ENCODE measurements at regions not wholly inside any gene's neighbourhood (a gene's known extent, or its start where the extent isn't known, plus 50 kb on each side); places are given as distances from the start of the nearest gene placed in this dataset.

DNA sequence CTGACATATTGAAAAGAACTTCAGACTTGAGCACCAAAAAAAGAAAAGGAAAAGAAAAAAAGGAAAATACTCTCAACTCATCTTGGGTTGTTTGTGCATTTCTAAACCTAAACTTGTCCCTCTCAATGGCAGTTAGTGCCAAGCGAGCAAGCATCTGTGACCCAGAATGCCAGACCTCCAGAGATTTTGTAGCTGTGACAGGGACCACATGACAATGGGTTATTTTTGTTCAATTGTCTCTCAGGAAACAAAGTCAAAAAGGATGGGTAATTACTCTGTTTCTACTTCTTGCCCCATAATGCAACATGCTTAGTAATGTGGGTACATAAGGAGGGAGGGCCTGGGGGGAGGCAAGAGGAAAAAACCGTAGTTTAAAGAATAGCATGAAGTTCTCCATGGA lies 285.7 kb upstream of the RTL1 start:
- Histone ChIP-seq H2AFZ (ENCODE audit: low read length, unreplicated experiment) (no peak overlapping the region), H3K4me1 (ENCODE audit: control insufficient read depth, insufficient read depth, low read length, unreplicated experiment) (no peaks in the 10 kb centered on the region), H3K4me3 (ENCODE audit: low read depth, low read length) (no peak overlapping the region), H3K36me3 (ENCODE audit: insufficient read depth, low read length) (no peaks in the 10 kb centered on the region), H3K27ac (ENCODE audit: low read depth, low read length) (no peak overlapping the region), H3K79me2 (ENCODE audit: control insufficient read depth, insufficient read depth, low read length, unreplicated experiment) (no peaks in the 10 kb centered on the region), H3K27me3 (ENCODE audit: insufficient read depth, low read length) (peaks cover 11% of the 10 kb centered on the region)

DNA sequence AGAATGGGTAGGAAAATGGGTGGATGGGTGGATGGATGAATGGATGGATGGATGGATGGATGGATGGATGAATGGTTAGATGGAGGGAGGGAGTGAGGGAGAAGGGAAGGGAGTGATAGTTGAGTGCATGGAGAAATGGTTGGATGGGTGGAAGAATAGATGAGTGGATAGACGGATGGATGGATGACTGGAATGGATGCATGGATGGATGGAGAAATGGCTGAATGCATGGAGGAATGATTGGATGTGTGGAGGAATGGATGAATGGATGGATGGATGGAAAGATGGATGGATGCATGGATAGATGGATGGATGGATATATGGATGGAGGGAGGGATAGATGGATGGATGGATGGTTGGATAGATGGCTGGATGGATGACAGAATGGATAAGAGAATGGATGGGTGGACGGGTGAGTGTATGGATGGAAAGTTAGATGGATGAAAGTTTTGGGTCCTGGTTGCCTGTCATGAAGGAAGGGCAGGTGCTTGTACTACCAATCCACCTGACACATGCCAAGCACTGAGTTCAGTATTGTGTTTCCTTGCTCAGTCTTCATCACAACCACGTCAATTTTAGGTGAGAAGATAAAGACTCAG lies 286.5 kb upstream of the RTL1 start:
- Histone ChIP-seq H3K27ac (ENCODE audit: low read depth, low read length) (no peak overlapping the region), H3K4me1 (ENCODE audit: control insufficient read depth, insufficient read depth, low read length, unreplicated experiment) (no peaks in the 10 kb centered on the region), H3K4me3 (ENCODE audit: low read depth, low read length) (no peak overlapping the region), H2AFZ (ENCODE audit: low read length, unreplicated experiment) (no peak overlapping the region), H3K79me2 (ENCODE audit: control insufficient read depth, insufficient read depth, low read length, unreplicated experiment) (no peaks in the 10 kb centered on the region), H3K27me3 (ENCODE audit: insufficient read depth, low read length) (peaks cover 11% of the 10 kb centered on the region), H3K36me3 (ENCODE audit: insufficient read depth, low read length) (no peaks in the 10 kb centered on the region)

GRCh38 chr14:101191101-101191720 lies 287.7 kb upstream of the RTL1 start:
- Histone ChIP-seq H3K79me2 (ENCODE audit: control insufficient read depth, insufficient read depth, low read length, unreplicated experiment) (no peaks in the 10 kb centered on the region), H2AFZ (ENCODE audit: low read length, unreplicated experiment) (no peak overlapping the region), H3K4me3 (ENCODE audit: low read depth, low read length) (no peak overlapping the region), H3K4me1 (ENCODE audit: control insufficient read depth, insufficient read depth, low read length, unreplicated experiment) (no peaks in the 10 kb centered on the region), H3K27ac (ENCODE audit: low read depth, low read length) (no peak overlapping the region), H3K36me3 (ENCODE audit: insufficient read depth, low read length) (no peaks in the 10 kb centered on the region), H3K27me3 (ENCODE audit: insufficient read depth, low read length) (peaks cover 11% of the 10 kb centered on the region)

DNA sequence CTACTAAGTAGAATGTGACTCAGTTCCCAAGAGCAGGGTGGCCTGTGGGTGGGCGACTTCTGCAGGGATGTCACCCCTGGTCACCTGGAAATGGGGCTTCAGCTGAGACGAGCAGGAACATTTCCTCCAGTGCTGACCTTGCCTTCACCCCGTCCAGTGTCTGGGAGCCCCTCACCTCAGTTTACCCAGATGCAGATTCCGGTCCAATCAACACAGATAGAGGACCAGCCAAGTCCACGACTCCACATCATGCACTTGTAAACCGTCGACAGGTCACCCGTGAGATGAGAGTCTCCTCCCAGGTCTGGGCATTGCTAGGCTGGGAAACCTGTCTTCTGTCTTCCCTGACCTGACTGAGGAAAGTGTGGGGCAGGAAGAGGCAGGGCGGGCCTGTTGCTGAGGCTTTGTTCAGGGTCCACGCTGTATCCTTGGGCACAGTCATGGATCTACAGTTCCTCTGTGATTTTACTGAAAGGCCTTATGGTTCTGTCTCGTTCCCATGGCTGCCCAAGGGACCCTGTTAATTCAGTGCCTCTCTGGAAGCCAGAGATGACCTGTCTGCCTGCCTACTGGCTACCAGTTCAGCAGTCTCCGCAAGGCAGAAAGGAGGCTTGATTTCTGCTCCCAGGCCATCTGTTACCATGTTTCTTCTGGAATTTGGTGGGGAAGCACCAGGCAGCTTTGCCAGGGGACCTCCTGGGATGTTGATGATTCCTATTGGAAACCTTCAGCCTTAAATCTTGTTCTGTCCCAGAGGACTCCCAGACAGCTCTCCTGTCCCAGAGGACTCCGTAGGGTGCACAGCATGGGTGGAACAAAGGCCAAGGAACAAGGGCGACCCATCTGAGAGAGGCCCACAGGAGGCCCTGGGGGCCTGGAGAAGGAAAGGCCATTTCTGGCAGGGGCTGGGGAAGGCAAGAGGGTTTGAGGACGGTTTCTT lies 288.5 kb upstream of the RTL1 start:
- H3K27me3 ChIP-seq (ENCODE audit: insufficient read depth, low read length): peaks cover 5% of the 10 kb centered on the region
- no peak overlapping the region for H2AFZ ChIP-seq (ENCODE audit: low read length, unreplicated experiment)
- no peak overlapping the region for H3K27ac ChIP-seq (ENCODE audit: low read depth, low read length)
- no peak overlapping the region for H3K4me3 ChIP-seq (ENCODE audit: low read depth, low read length)
- no peaks in the 10 kb centered on the region for H3K79me2 ChIP-seq (ENCODE audit: control insufficient read depth, insufficient read depth, low read length, unreplicated experiment)
- H3K36me3 ChIP-seq (ENCODE audit: insufficient read depth, low read length): no peaks in the 10 kb centered on the region
- no peaks in the 10 kb centered on the region for H3K4me1 ChIP-seq (ENCODE audit: control insufficient read depth, insufficient read depth, low read length, unreplicated experiment)

GRCh38 chr14:101192661-101193000 lies 289.1 kb upstream of the RTL1 start:
- no peak overlapping the region for H3K27ac ChIP-seq (ENCODE audit: low read depth, low read length)
- H3K27me3 ChIP-seq (ENCODE audit: insufficient read depth, low read length): peaks cover 3% of the 10 kb centered on the region; the same call in 1 of the 2 replicates
- H3K36me3 ChIP-seq (ENCODE audit: insufficient read depth, low read length): no peaks in the 10 kb centered on the region
- no peak overlapping the region for H3K4me3 ChIP-seq (ENCODE audit: low read depth, low read length)
- no peaks in the 10 kb centered on the region for H3K4me1 ChIP-seq (ENCODE audit: control insufficient read depth, insufficient read depth, low read length, unreplicated experiment)
- H3K79me2 ChIP-seq (ENCODE audit: control insufficient read depth, insufficient read depth, low read length, unreplicated experiment): no peaks in the 10 kb centered on the region
- H2AFZ ChIP-seq (ENCODE audit: low read length, unreplicated experiment): no peak overlapping the region

DNA sequence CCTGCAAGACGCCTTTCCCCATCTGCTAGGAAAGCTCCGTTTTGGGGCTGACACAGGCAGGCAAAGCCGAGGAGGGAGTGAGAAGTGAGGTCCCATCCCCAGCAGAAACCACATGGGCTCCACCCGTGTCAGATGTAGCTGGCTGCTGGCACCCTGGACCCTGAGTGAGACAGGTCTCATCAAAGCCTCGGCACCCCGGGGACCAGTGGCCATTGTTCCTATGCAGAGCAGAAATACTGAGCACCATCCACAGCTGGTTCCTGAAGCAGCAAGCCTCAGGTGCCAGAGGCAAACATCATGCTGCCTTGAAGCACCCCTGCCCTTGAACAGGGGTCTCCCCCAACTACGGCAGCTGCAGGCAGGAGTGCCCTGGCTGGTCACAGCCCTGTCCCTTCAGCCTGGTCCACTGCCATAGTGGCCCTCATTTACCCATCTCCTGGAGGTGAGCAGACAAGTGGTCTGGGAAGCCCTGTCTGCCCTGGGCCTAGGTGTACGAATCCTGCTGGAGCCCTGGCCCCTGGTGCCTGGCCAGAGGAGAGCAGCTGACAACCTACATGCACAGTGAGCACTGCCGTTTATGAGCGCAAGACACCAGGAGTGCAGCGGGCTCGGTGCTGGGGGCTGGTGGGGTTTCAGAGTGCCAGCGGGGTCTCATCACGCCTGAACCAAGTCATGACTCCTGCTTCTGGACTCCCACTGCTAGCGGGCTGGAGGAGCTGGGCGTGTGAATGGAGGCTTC lies 289.8 kb upstream of the RTL1 start:
- Histone ChIP-seq H3K79me2 (ENCODE audit: control insufficient read depth, insufficient read depth, low read length, unreplicated experiment) (no peaks in the 10 kb centered on the region), H3K4me3 (ENCODE audit: low read depth, low read length) (no peak overlapping the region), H3K27me3 (ENCODE audit: insufficient read depth, low read length) (peaks cover 3% of the 10 kb centered on the region; the same call in 1 of the 2 replicates), H3K4me1 (ENCODE audit: control insufficient read depth, insufficient read depth, low read length, unreplicated experiment) (no peaks in the 10 kb centered on the region), H3K36me3 (ENCODE audit: insufficient read depth, low read length) (no peaks in the 10 kb centered on the region), H3K27ac (ENCODE audit: low read depth, low read length) (no peak overlapping the region), H2AFZ (ENCODE audit: low read length, unreplicated experiment) (no peak overlapping the region)

- Histone ChIP-seq H3K27me3 (ENCODE audit: insufficient read depth, low read length) (no peaks in the 10 kb centered on the region; the same call in 1 of the 2 replicates), H3K4me3 (ENCODE audit: low read depth, low read length) (no peak overlapping the region), H3K79me2 (ENCODE audit: control insufficient read depth, insufficient read depth, low read length, unreplicated experiment) (no peaks in the 10 kb centered on the region), H3K4me1 (ENCODE audit: control insufficient read depth, insufficient read depth, low read length, unreplicated experiment) (no peaks in the 10 kb centered on the region), H3K27ac (ENCODE audit: low read depth, low read length) (no peak overlapping the region), H2AFZ (ENCODE audit: low read length, unreplicated experiment) (no peak overlapping the region), H3K36me3 (ENCODE audit: insufficient read depth, low read length) (no peaks in the 10 kb centered on the region)
These were observed 290.4 kb upstream of the RTL1 start for GRCh38 chr14:101193845-101194372.

GRCh38 chr14:101194373-101195308 lies 291.1 kb upstream of the RTL1 start:
- Histone ChIP-seq H2AFZ (ENCODE audit: low read length, unreplicated experiment) (no peak overlapping the region), H3K79me2 (ENCODE audit: control insufficient read depth, insufficient read depth, low read length, unreplicated experiment) (no peaks in the 10 kb centered on the region), H3K27me3 (ENCODE audit: insufficient read depth, low read length) (no peaks in the 10 kb centered on the region; the same call in 1 of the 2 replicates), H3K27ac (ENCODE audit: low read depth, low read length) (no peak overlapping the region), H3K4me1 (ENCODE audit: control insufficient read depth, insufficient read depth, low read length, unreplicated experiment) (no peaks in the 10 kb centered on the region), H3K4me3 (ENCODE audit: low read depth, low read length) (no peak overlapping the region), H3K36me3 (ENCODE audit: insufficient read depth, low read length) (no peaks in the 10 kb centered on the region)

DNA sequence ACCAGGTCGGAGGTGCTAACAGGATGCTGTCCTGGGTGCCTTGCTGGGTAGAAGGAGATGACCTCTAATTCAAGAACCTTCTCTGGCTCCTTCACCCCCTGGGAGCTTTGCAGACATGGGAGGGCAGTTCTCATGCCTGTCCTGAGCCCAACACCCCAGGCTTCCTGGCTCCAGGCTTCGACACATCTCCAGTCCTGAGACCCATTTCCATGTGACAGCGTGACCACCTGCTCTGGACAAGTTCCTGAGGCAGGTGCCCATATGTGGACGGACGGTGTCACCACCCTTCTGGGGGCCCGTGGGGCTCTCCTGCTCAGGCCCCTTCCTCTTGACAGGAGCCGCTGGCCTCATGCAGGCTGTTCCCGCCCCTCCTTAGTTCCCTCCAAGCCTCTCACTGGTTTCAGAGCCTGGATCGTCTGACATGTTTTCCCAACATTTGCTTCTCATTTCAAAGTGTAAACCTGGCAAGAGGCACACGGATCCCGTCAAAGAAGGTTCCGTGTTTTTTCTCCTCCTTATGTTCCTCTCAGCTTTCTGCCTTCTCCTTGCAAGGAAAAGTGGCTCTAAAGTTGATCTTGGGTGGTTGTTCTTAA lies 291.9 kb upstream of the RTL1 start:
- Histone ChIP-seq H2AFZ (ENCODE audit: low read length, unreplicated experiment) (no peak overlapping the region), H3K79me2 (ENCODE audit: control insufficient read depth, insufficient read depth, low read length, unreplicated experiment) (no peaks in the 10 kb centered on the region), H3K4me3 (ENCODE audit: low read depth, low read length) (no peak overlapping the region), H3K27ac (ENCODE audit: low read depth, low read length) (no peak overlapping the region), H3K4me1 (ENCODE audit: control insufficient read depth, insufficient read depth, low read length, unreplicated experiment) (no peaks in the 10 kb centered on the region), H3K36me3 (ENCODE audit: insufficient read depth, low read length) (no peaks in the 10 kb centered on the region), H3K27me3 (ENCODE audit: insufficient read depth, low read length) (no peaks in the 10 kb centered on the region; the same call in 1 of the 2 replicates)
